IPS-NIHi7 (cell line): ENCODE measurements at regions not wholly inside any gene's neighbourhood (a gene's known extent, or its start where the extent isn't known, plus 50 kb on each side); places are given as distances from the start of the nearest gene placed in this dataset.

Source experiments
- DNase-seq: peaks from one replicate; pipeline ENCODE4 v3.0.0; 2012; ENCODE audit warnings: mixed read lengths; ENCODE audit errors: extremely low spot score

DNA sequence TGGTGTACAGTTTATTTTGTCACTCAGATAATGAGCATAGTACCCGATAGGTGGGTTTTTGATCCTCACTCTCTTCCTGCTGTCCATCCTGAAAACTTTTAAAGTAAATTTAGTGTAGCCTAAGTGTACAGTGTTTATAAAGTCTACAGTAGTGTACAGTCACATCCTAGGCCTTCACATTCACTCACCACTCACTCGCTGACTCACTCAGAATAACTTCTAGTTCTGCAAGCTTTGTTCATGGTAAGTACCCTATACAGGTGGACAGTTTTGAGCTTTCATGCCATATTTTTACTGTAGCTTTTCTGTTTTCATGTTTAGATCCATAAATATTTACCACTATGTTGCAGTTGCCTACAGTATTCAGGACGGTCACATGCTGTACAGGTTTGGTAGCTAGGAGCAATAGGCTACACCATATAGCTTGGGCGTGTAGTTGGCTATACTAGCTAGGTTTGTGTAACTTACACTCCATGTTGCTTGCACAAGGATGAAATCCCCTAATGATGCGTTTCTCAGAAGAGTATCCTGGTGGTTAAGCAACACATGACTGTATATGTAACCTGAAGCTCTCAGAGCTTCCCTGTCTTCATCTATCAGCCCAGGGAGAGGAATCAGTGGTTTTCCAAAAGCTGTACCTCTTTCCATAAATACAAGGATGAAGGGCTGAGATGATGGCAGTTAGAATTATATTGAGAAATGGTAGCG is 87.6 kb upstream of the SLC25A26 start:
- DNase-seq, result no peak

DNA sequence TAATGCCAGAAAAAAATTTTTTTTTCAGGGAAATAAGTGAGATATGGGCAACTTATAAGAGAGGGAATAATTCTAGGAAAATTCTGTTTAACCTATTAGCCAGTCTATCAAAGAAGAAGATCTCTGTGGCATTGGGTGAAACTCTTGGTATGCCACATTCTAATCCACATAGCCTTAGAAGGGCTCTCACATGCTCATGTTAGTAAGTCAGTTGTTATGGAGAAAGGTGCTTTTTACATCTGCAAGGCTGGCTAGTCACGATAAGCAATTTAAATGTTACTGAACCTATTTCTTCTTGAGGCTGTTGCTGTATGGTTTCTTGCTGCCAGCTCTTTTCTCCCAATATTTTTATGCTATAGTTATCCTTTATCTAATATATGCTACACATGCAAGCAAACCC is 89.9 kb upstream of the MAGI1 start:
- DNase-seq, result peak; percentile 32

DNA sequence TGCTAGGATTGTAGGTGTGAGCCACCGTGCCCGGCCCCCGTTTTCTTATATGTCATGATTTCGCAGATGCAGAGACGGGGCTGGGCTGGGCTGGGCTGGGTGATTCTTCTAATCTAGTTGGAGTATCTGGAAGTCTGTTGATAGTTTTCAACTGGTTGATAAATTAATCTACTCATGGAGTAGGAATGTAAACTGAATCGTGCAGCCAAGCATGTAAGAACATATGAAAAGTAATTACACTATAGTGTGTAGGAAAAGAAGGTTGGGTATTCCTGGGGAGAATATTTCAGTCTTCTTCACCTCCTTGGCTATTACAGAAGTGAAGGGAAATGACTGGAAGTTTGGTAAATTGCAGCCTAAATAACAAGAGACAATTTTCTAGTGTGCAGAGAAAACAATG is 82.6 kb upstream of the MAGI1 start:
- no peak for DNase-seq

DNA sequence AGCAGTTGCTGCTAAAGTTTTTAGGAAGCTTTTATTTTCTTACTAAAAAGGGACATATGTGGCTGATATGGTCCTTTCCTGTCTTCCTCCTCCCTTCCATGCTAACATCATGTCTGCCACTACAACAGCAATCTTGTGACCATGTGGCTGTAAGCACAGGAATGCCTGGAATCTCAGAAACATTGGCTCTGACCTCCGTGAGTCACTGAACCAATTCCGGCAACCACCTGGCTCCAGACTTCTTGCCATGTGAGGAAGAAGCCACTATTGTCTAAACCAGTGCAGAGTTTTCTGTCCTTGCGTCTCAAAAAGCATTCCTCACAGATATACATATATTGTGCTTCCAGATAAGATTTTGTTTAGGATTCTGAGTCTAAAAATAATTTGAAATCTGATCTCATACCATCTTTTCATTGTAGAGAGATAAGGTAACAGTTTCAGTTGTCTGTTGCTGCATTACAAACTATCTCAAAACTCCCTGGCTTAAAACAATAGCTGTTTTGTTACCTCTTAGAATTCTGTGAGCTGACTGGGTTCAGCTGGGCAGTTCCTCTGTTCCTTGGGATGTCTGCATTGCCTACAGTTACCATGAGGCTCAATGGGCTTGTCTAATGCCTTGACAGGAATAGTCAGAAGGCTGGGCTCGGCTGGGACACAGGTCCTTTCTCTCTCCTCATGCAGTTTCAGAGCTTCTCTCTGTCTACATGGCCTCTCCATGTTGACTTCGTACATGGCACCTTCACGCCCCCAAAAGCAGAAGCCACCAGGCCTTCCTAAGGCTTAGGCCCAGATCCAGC is 77.3 kb upstream of the MAGI1 start:
- DNase-seq, result peak; percentile 76

DNA sequence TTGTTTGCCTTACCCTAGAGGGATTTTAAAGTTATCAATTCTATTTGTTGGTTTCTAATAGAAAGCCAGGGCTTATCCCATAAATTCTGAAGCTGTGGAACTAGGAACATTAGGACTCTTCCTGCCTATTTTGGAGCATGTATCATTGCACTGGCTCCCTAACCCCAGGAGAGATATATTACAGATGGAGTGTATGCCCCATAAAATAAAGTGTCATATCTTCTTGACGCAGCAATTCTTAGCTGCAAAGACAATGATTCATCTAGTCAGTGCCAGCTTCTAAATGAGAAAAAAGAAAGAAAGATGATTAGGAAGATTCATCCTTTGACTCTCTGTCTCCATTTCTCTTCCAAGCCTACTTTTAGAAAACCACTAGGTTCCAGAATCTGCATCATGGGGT is 74.8 kb upstream of the MAGI1 start:
- DNase-seq, result no peak

DNA sequence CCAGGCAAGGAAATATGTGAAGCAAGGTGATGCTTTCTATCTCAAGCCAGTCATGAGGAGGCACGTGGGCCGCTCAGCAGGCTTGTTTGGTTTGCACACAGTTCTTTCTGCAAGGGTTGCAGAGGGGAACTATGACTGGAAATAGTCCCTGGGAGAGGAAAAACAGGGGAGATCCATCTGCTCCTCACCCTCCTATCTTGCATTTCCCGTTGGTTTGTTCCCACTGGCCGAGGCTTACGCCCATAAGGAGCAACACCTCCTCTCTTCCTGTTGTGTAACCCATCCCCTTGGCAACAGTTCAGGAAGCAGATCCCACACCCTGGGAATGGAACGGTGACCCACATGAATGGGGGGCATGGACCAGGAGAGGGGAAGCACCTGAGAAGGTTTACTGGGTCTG is 72.1 kb upstream of the MAGI1 start:
- peak; percentile 46 for DNase-seq

DNA sequence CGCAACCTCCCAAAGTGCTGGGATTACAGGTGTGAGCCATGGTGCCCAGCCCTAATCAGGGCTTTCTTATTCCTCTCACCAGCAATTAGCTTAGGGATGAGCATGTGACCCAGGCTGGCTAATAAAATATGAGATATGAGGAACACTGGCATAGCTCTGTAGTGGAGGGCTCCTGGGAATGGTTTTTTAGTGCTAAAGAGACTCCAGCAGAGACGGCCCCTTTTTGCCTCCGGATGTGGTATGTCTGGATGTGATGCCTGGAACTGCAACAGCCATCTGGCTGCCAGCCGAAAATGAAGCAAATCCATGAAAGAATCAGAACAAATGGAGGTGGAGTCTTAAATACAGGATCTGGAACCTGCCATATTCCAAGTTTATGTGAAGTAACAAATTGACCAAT is 69.1 kb upstream of the MAGI1 start:
- no peak for DNase-seq

DNA sequence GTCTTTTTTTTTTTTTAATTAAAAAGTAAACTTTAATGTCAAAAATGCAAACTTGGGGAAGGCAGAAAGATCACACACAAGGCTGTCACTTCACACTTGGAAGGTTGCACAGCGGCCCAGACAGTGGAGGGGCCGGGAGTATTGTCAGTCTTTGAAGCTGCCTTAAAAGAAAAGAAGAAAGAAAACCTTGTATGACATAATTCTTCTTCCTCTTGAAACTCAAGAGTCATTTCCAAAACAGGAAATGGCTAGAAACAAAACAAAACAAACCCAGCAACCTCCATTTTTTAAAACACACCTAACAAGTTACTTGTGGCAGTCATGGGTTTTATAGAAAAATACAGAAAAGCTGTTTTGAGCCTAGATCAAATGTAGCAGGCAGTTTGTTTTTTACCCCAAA is 68.1 kb upstream of the MAGI1 start:
- DNase-seq, result no peak

DNA sequence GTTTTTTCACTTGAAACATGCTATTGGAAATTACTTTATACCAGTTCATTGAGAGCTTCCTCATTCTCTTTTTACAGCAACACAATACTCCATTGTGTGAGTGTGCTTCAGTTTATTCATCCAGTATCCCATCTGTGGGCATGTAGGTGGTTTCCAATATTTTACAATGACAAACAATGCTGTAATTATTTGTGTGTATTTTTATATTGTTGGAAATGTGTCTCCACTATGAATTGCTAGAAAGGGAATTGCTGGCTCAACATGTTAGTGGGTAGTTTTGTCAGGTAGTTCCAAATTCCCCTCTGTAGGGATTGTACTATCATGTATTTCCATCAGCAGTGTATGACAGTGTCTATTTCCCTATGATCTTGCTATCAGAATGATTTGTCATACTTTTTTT is 65.8 kb upstream of the MAGI1 start:
- DNase-seq, result no peak

DNA sequence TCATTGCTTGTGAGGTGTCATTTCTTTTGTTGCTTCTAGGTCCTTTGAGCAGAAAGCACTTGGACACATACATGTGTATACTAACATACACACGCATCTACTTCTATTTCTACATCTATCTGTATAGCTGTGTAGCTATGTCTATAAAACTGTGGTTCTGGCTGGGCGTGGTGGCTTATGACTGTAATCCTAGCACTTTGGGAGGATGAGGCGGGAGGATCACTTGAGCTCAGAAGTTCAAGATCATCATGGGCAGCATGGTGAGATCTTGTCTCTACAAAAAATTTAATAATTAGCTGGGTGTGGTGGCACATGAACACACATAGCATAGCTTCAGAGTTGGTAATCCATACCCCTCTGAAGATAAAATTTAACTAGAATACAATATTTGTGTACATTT is 65.0 kb upstream of the MAGI1 start:
- DNase-seq, result no peak

DNA sequence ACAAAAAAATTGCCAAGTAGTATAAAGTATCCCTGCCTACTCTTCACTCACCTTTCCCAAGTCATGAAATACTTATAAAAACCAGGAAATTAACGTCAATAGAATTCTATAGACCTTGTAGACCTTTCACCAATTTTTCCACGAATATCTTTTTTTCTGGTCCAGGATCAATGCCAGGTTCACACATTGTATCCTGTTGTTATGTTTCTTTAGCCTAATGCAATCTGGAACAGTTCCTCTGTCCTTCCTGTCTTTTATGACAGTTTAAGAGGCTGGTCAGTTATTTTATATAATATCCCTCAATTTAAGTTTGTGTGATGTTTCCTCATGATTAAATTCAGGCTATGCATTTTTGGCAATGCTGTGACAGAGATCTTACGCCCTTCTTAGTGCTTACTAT is 63.2 kb upstream of the MAGI1 start:
- DNase-seq, result no peak

DNA sequence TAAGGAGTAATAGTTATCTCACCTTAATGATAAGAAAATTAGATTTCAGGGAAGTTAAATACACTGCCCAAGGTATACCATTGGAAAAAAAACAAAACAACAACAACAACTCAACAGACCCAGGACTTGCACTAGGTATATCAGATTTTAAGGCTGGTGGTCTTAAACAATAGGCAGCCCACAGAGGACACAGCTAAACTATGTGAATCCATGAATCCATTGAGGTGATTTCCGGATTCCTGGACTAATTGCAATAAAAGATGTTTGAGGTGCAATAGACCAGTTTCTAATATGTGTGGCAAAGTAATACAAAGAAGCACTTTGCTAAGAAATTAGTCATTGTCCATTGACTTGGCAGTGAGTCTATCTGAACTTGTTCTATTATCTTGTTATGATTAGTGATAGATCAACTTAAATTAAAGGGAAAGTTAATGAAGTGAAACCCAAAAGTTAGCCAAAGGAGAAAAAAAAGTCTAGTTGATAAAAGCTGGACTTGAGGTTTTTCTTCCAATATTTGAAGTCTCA is 60.9 kb upstream of the MAGI1 start:
- DNase-seq, result no peak

DNA sequence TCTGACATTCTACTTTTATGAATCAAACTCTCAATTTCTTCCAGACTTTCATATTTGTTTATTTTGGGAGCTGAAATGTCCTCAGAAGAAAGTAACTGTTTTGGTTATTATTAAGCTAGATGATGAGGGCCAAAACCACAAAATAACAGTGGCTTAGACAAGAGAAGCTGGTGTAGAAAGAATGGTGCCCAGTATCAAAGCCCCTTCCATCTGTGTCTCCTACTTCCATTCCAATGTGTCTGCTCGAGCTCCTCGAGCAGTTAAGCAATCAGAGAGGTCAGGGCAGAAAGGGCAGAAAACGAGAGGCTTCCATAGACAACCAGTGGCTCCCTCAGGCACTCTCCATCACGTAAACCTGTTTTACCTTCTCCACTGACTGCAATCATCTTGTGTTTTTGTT is 59.7 kb upstream of the MAGI1 start:
- DNase-seq, result no peak

DNA sequence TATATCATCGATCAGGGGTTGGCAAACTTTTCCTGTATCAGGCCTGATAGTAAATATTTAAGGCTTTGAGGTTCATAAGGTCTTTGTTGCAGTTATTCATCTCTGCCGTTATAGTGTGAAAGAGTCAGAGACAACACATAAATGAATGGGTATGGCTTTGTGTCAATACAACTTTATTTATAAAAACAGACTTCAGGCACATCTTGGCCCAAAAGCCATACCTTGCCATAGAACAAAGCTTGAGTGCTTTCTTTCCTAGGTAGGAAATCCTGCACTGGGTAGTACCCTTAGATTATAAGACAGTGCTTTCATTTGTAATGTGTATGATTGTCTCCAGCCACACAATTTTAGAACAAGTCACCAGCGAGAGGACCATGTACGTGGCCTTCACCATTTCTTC is 58.9 kb upstream of the MAGI1 start:
- no peak for DNase-seq

DNA sequence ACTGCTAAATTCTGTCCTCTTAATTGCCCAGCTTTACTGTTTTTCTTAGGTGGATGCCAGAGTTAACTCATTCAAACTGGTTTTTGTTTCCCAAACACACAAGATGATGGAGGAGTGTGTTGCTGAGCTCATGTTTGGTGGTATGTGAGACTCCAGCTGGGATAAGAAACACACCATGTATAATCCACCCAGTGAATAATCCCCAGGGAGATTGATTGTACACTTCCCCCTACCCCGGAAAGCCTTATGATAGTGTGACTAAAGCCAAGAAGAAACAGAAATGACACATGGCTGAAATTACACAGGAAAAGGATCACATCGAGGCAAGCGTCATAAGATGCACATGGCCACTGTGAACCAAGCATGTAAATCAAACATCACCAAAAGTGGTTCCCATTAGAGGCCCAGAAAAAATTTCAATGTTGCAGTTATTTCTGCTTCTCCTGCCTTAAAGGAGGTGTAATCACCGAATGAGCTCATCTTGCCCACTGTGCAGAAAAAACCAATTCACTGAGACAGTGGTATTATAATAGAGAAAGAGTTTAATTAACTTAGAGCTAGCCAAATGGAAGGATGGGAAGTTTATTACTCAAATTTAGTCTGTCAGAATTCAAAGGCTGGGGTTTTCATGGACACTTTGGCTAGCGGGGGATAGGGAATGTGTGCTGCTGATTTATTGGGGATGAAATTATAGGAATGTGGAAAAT is 56.7 kb upstream of the MAGI1 start:
- no peak for DNase-seq

DNA sequence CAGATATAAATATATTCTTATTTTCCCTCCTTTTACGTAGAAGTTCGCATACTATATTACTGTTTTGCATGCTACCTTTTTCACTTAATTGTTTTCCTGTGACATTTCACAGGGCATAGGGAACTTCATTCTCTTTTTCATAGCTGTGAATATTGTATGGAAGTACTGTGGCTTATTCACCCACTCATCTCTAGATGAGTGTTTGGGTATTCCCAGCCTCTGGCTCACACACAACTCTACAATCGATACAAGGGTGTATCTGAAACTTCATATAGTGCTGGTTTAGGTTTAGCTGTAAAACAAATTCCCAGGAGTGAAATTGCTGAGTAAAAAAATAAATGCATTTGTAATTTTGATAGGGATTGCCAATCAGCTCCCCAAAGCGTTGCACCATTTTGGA is 55.3 kb upstream of the MAGI1 start:
- DNase-seq, result no peak

DNA sequence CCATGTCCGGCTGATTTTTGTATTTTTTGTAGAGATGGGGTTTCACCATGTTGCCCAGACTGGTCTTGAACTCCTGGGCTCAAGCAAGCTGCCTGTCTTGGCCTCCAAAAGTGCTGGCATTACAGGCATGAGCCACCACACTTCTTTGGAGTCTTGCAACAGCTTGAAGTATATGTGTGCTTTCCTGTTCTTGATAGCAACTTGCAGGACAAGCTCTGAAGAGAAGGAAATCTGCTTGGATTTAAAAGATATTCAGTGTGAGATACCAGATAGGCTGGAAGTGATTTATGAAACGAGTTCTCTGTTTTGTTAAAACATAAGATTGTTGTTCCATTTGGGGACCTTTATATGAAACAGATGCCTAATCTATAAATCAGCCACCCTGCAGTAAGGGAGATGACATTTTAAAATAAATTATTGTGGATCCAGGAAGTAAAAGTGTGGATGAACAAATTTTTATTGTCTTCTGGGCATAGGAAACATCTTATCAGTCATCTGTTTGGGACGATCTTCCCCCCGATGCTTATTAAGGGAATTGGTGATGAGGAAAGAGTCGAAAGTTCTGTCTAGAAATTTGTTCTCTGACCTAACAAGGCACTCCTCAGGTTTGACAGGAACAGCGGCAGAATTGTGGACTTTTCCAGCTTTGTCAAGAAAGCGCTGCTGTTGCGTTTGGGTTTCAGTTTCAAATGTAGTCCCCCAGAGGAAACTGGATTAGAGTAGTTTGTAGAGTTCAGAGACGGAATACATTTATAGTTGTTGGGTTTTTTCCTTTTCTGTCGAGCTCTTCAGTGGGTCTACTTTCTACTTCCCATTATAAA is 53.7 kb upstream of the MAGI1 start:
- no peak for DNase-seq
